ENCODE measurements at regions not wholly inside any gene's neighbourhood (a gene's known extent, or its start where the extent isn't known, plus 50 kb on each side); places are given as distances from the start of the nearest gene placed in this dataset.

GRCh38 chr4:163911891-163912290, 417.4 kb downstream of the TMA16 start:
- Histone ChIP-seq H3K9me3 (no peaks in the 10 kb centered on the region), H3K4me3 (no peak overlapping the region), H3K4me1 (ENCODE audit: low read depth) (no peaks in the 10 kb centered on the region), H3K36me3 (ENCODE audit: low read depth) (no peaks in the 10 kb centered on the region)
- intact Hi-C loops (cut with DNase I, micrococcal nuclease): no loop called here
- no peak for TF ChIP-seq CTCF (IDR thresholded peaks at IDR 0.05)
- DNase-seq: no peak
- no peak for ATAC-seq

- Histone ChIP-seq H3K36me3 (ENCODE audit: low read depth) (no peaks in the 10 kb centered on the region), H3K4me3 (no peak overlapping the region), H3K9me3 (no peaks in the 10 kb centered on the region), H3K4me1 (ENCODE audit: low read depth) (no peaks in the 10 kb centered on the region)
- ATAC-seq: no peak
- intact Hi-C loops (cut with DNase I, micrococcal nuclease): no loop called here
- DNase-seq: no peak
- no peak for TF ChIP-seq CTCF (IDR thresholded peaks at IDR 0.05)
These were observed 419.1 kb downstream of the TMA16 start for GRCh38 chr4:163913571-163913970.

- DNase-seq: no peak
- intact Hi-C loops (cut with DNase I, micrococcal nuclease): no loop called here
- no peak for ATAC-seq
- no peaks in the 10 kb centered on the region for H3K4me1 ChIP-seq (ENCODE audit: low read depth)
- no peak overlapping the region for H3K4me3 ChIP-seq
- H3K9me3 ChIP-seq: no peaks in the 10 kb centered on the region
- no peak for TF ChIP-seq CTCF (IDR thresholded peaks at IDR 0.05)
- H3K36me3 ChIP-seq (ENCODE audit: low read depth): no peaks in the 10 kb centered on the region
These were observed 421.4 kb downstream of the TMA16 start for GRCh38 chr4:163915896-163916295.

GRCh38 chr4:163920426-163920825, 425.9 kb downstream of the TMA16 start:
- no peaks in the 10 kb centered on the region for H3K9me3 ChIP-seq
- H3K4me3 ChIP-seq: no peak overlapping the region
- H3K4me1 ChIP-seq (ENCODE audit: low read depth): no peaks in the 10 kb centered on the region
- no peaks in the 10 kb centered on the region for H3K36me3 ChIP-seq (ENCODE audit: low read depth)
- DNase-seq (no peak), ATAC-seq (no peak)
- no peak for TF ChIP-seq CTCF (IDR thresholded peaks at IDR 0.05)
- intact Hi-C loops (cut with DNase I, micrococcal nuclease): no loop called here

- ATAC-seq (no peak), DNase-seq (no peak)
- intact Hi-C loops (cut with DNase I, micrococcal nuclease): no loop called here
- no peaks in the 10 kb centered on the region for H3K9me3 ChIP-seq
- H3K4me3 ChIP-seq: no peak overlapping the region
- H3K36me3 ChIP-seq (ENCODE audit: low read depth): no peaks in the 10 kb centered on the region
- no peaks in the 10 kb centered on the region for H3K4me1 ChIP-seq (ENCODE audit: low read depth)
- no peak for TF ChIP-seq CTCF (IDR thresholded peaks at IDR 0.05)
These were observed 427.8 kb downstream of the TMA16 start for GRCh38 chr4:163922302-163922701.

GRCh38 chr4:163923092-163923491, 428.6 kb downstream of the TMA16 start:
- TF ChIP-seq CTCF (IDR thresholded peaks at IDR 0.05): no peak

More at GRCh38 chr4:163923092-163923491, 428.6 kb downstream of the TMA16 start:
- H3K9me3 ChIP-seq: no peaks in the 10 kb centered on the region
- ATAC-seq (no peak), DNase-seq (no peak)
- intact Hi-C loops (cut with DNase I, micrococcal nuclease): no loop called here
- H3K4me1 ChIP-seq (ENCODE audit: low read depth): no peaks in the 10 kb centered on the region
- no peak overlapping the region for H3K4me3 ChIP-seq
- no peaks in the 10 kb centered on the region for H3K36me3 ChIP-seq (ENCODE audit: low read depth)
